Endothelial cell of umbilical vein (primary cell): ENCODE measurements at regions not wholly inside any gene's neighbourhood (a gene's known extent, or its start where the extent isn't known, plus 50 kb on each side); places are given as distances from the start of the nearest gene placed in this dataset.

Source experiments
- EZH2 ChIP-seq: IDR thresholded peaks from 2 replicates; pipeline ENCODE4 v1.6.1; 2012; ENCODE audit warnings: borderline replicate concordance, low read depth, mild to moderate bottlenecking, moderate library complexity, low read length, inconsistent platforms; ENCODE audit not compliant: severe bottlenecking
- FOS ChIP-seq: IDR thresholded peaks from 2 replicates; pipeline ENCODE4 v1.6.1; 2011; ENCODE audit warnings: mild to moderate bottlenecking, low read length, moderate library complexity, borderline replicate concordance; ENCODE audit not compliant: insufficient read depth
- GATA2 ChIP-seq: IDR thresholded peaks from 2 replicates; pipeline ENCODE4 v1.7.0; 2011; ENCODE audit warnings: low read depth, mild to moderate bottlenecking, moderate library complexity, mixed read lengths, low read length; ENCODE audit not compliant: insufficient read length, insufficient read depth
- JUN ChIP-seq: IDR thresholded peaks from 2 replicates; pipeline ENCODE4 v1.6.1; 2011; ENCODE audit warnings: borderline replicate concordance, low read depth; ENCODE audit not compliant: insufficient read length, insufficient read depth
- POLR2A ChIP-seq: IDR thresholded peaks from 2 replicates; pipeline ENCODE4 v1.6.1; 2012; ENCODE audit warnings: low read depth, mild to moderate bottlenecking, control low read depth, low read length
- POLR2AphosphoS5 ChIP-seq: IDR thresholded peaks from 2 replicates; pipeline ENCODE4 v1.6.1; 2012; ENCODE audit warnings: low read depth, mild to moderate bottlenecking, control low read depth, low read length, moderate library complexity; ENCODE audit not compliant: insufficient read depth
- TF ChIP-seq, protein P1 (sequence below), 2 donors: IDR thresholded peaks; 1 replicate in 1 of 2; 2 replicates in 1 of 2; pipeline ENCODE4 v1.5.1; 2011; ENCODE audit warnings: low read length in 2 of 2, mild to moderate bottlenecking in 2 of 2, moderate library complexity in 2 of 2, control low read depth in 1 of 2, inconsistent platforms in 1 of 2, low read depth in 1 of 2; ENCODE audit not compliant: insufficient read depth in 1 of 2; ENCODE audit errors: extremely low read depth in 1 of 2

DNA sequence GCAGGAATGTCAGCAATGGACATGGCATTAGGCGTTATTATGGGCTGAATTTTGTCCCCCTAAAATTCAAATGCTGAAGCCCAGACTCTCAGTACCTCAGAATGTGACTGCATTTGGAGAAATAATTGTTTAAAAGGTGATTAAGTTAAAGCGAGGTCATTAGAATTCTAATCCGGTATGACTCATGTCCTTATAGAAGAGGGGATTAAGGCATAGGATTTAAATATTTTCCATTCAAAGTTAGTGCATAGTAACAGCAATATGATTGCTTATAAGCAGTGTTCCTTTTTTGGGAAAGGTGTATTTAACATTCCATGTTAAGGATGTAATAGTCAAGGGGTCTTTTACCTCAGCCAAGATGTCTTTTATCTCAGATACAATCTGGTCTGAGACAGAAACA, 95.5 kb downstream of the NHLRC3 start:
- TF ChIP-seq POLR2A (no peak), GATA2 (no peak), POLR2AphosphoS5 (no peak), EZH2 (no peak), FOS (no peak), JUN (no peak)
- TF ChIP-seq, protein P1, sequence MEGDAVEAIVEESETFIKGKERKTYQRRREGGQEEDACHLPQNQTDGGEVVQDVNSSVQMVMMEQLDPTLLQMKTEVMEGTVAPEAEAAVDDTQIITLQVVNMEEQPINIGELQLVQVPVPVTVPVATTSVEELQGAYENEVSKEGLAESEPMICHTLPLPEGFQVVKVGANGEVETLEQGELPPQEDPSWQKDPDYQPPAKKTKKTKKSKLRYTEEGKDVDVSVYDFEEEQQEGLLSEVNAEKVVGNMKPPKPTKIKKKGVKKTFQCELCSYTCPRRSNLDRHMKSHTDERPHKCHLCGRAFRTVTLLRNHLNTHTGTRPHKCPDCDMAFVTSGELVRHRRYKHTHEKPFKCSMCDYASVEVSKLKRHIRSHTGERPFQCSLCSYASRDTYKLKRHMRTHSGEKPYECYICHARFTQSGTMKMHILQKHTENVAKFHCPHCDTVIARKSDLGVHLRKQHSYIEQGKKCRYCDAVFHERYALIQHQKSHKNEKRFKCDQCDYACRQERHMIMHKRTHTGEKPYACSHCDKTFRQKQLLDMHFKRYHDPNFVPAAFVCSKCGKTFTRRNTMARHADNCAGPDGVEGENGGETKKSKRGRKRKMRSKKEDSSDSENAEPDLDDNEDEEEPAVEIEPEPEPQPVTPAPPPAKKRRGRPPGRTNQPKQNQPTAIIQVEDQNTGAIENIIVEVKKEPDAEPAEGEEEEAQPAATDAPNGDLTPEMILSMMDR (IDR thresholded peaks at IDR 0.05; ENCODE audit: extremely low read depth in 1 of 2, insufficient read depth in 1 of 2, low read depth in 1 of 2, low read length in 2 of 2), result no peak
